HCT116 (cell line): ENCODE measurements at regions not wholly inside any gene's neighbourhood (a gene's known extent, or its start where the extent isn't known, plus 50 kb on each side); places are given as distances from the start of the nearest gene placed in this dataset.

Experiments used
- CBX3 ChIP-seq: IDR thresholded peaks from 2 replicates; pipeline ENCODE4 v1.6.1; 2012; ENCODE audit warnings: low read depth
- CEBPB ChIP-seq: IDR thresholded peaks from 2 replicates; pipeline ENCODE4 v1.6.1; 2012; ENCODE audit warnings: low read depth
- CTCF ChIP-seq, 3 experiments: fragments of 200-600 bp in 1 of 3; sonication (generic) in 1 of 3; IDR thresholded peaks in 2 of 3; conservative IDR thresholded peaks in 1 of 3; 2 replicates each; pipeline ENCODE4 v1.5.1; 2012 to 2017; ENCODE audit warnings: low read depth in 2 of 3, low read length in 2 of 3, antibody characterized with exemption in 1 of 3, borderline replicate concordance in 1 of 3, control low read depth in 1 of 3, mild to moderate bottlenecking in 1 of 3, mixed read lengths in 1 of 3, mixed run types in 1 of 3, moderate library complexity in 1 of 3; ENCODE audit not compliant: insufficient read depth in 1 of 3
- EZH2 ChIP-seq: fragments of 200-600 bp; sonication (generic); IDR thresholded peaks from 2 replicates; pipeline ENCODE4 v1.6.1; 2017; ENCODE audit warnings: antibody characterized with exemption, mixed run types
- EZH2phosphoT487 ChIP-seq: fragments of 200-600 bp; IDR thresholded peaks from 2 replicates; pipeline ENCODE4 v1.6.1; 2018; ENCODE audit warnings: antibody characterized with exemption, borderline replicate concordance
- JUND ChIP-seq: IDR thresholded peaks from 2 replicates; pipeline ENCODE4 v1.6.1; 2012
- MAX ChIP-seq: IDR thresholded peaks from 2 replicates; pipeline ENCODE4 v1.6.1; 2012
- POLR2A ChIP-seq: IDR thresholded peaks from 2 replicates; pipeline ENCODE4 v1.7.0; 2011; ENCODE audit warnings: borderline replicate concordance; ENCODE audit not compliant: insufficient read depth, insufficient read length; ENCODE audit errors: extremely low read depth
- POLR2AphosphoS5 ChIP-seq: IDR thresholded peaks from 2 replicates; pipeline ENCODE4 v1.6.1; 2011; ENCODE audit warnings: mild to moderate bottlenecking, low read depth, low read length, moderate library complexity
- REST ChIP-seq: IDR thresholded peaks from 2 replicates; pipeline ENCODE4 v1.6.1; 2012; ENCODE audit warnings: low read depth
- TCF7L2 ChIP-seq: IDR thresholded peaks from 2 replicates; pipeline ENCODE4 v1.7.0; 2011; ENCODE audit warnings: borderline replicate concordance, inconsistent platforms; ENCODE audit not compliant: insufficient read depth, insufficient read length; ENCODE audit errors: extremely low read depth
- YY1 ChIP-seq: IDR thresholded peaks from 2 replicates; pipeline ENCODE4 v1.6.1; 2011; ENCODE audit warnings: low read length, low read depth, moderate library complexity, mild to moderate bottlenecking; ENCODE audit not compliant: insufficient replicate concordance; ENCODE audit errors: extremely low read depth
- ZBTB33 ChIP-seq: IDR thresholded peaks from 2 replicates; pipeline ENCODE4 v1.6.1; 2011; ENCODE audit warnings: mild to moderate bottlenecking, low read length, moderate library complexity; ENCODE audit not compliant: insufficient replicate concordance; ENCODE audit errors: extremely low read depth
- ZNF274 ChIP-seq: fragments of 200-500 bp; sonication (Bioruptor generic); IDR thresholded peaks from 2 replicates; pipeline ENCODE4 v1.6.1; 2014; ENCODE audit warnings: mild to moderate bottlenecking, low read depth, low read length, inconsistent platforms

- TF ChIP-seq CTCF (IDR thresholded peaks at IDR 0.05 in 2 of 3, conservative IDR thresholded peaks at IDR 0.05 in 1 of 3; ENCODE audit: borderline replicate concordance in 1 of 3, insufficient read depth in 1 of 3, low read depth in 2 of 3, low read length in 2 of 3): no peak
- TF ChIP-seq CEBPB: no peak
- TF ChIP-seq POLR2AphosphoS5: no peak
- no peak for TF ChIP-seq REST
- TF ChIP-seq EZH2phosphoT487: no peak
- TF ChIP-seq CBX3: no peak
- TF ChIP-seq MAX: no peak
- no peak for TF ChIP-seq ZNF274
- no peak for TF ChIP-seq POLR2A
- no peak for TF ChIP-seq TCF7L2
- no peak for TF ChIP-seq ZBTB33
- TF ChIP-seq YY1: no peak
- TF ChIP-seq EZH2: no peak
- no peak for TF ChIP-seq JUND
These were observed 86.0 kb downstream of the UBIAD1 start for GRCh38 chr1:11358984-11359383.
